Prostate gland (tissue), 2 donors: ENCODE measurements at regions not wholly inside any gene's neighbourhood (a gene's known extent, or its start where the extent isn't known, plus 50 kb on each side); places are given as distances from the start of the nearest gene placed in this dataset.

ENCODE experiments used
- DNase-seq: peaks from one replicate; pipeline ENCODE4 v3.0.0-alpha.2; 2019; ENCODE audit warnings: low spot score
- H3K27ac ChIP-seq, 2 donors: fragments of 200-600 bp; sonication (generic); 2 replicates each; pipeline ENCODE4 v1.5.1; 2017 to 2019
- H3K27me3 ChIP-seq: fragments of 200-600 bp; sonication (generic); replicated peaks from 2 replicates; pipeline ENCODE4 v1.5.1; 2019; ENCODE audit not compliant: insufficient read depth
- H3K36me3 ChIP-seq, 2 donors: fragments of 200-600 bp; sonication (generic); 1 replicate in 1 of 2; 2 replicates in 1 of 2; pipeline versions ENCODE4 v1.5.1 to v1.8.1; 2017 to 2019
- H3K4me1 ChIP-seq: fragments of 200-600 bp; sonication (generic); replicated peaks from 2 replicates; pipeline ENCODE4 v1.5.1; 2019
- H3K4me3 ChIP-seq, 2 donors: fragments of 200-600 bp; sonication (generic); 2 replicates each; pipeline ENCODE4 v1.5.1; 2017 to 2019
- H3K9me3 ChIP-seq: fragments of 200-600 bp; sonication (generic); 2 replicates; pipeline ENCODE4 v1.5.1; 2017
- POLR2A ChIP-seq: fragments of 450-650 bp; IDR thresholded peaks from one replicate; pipeline ENCODE4 v1.6.1; 2016; ENCODE audit warnings: antibody characterized with exemption, mild to moderate bottlenecking
- POLR2AphosphoS5 ChIP-seq: sonication (generic); formaldehyde crosslinking; IDR thresholded peaks from one replicate; pipeline ENCODE4 v1.6.1; 2017; ENCODE audit warnings: antibody characterized with exemption
- WGBS: methylation state at CpG from one replicate; pipeline ENCODE4 v1.1.5; 2018; 5-methylcytosine and 5-hydroxymethylcytosine counted together
- intact Hi-C: fragments of 100-400 bp; cut with DNase I; formaldehyde crosslinking; loops from one replicate; pipeline ENCODE4 v1.14.2; 2022
- TF ChIP-seq, protein P1 (sequence below), 4 experiments: fragments of 200-600 bp in 2 of 4; fragments of 450-650 bp in 2 of 4; sonication (generic) in 2 of 4; IDR thresholded peaks; 1 replicate in 3 of 4; 2 replicates in 1 of 4; pipeline ENCODE4 v1.5.1; 2016 to 2019; ENCODE audit warnings: antibody characterized with exemption in 4 of 4, mild to moderate bottlenecking in 2 of 4, moderate library complexity in 2 of 4

DNA sequence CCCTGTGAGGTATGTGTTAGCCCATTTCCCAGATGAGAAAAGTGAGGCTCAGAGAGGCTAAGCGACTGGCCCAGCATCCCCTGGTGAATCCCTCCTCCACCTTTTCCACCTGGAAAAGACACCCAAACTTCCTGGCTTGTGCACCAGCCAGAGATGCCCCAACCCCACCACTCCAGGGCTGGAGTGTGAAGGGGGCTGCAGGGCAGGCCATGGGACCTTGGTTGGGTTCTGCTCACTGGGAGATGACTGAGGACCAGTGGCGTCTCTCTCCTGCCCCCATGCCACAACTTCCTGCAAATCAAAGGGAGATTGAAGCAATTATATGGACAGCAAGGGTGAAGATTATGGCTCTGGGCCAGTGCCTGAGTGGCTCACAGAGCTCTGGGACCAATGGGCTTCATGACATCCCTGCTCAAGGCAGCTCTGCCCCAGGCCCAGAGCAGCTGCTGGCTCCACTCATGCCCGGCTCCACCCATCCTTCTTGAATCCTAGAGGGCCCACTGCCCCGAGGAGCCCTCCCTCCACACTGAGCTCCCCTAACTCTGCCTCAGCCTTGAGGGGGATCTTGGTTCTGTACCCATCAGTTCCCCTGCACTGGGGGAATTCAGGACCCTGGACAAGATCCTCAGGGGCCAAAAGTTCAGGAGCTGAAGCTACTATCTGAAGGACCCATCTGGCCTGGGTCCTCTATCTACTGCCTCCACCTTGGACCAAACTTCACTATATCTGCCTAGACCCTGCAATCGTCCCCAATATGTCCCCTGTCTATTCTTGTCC lies 416.9 kb downstream of the PTPRU start:
- intact Hi-C loops, result no loop called here
- WGBS, result 55% methylated on average over 5 of the region's 5 CpGs
- H3K27ac ChIP-seq, result no peak overlapping the region
- TF ChIP-seq POLR2A (no peak), POLR2AphosphoS5 (no peak)
- TF ChIP-seq, protein P1, sequence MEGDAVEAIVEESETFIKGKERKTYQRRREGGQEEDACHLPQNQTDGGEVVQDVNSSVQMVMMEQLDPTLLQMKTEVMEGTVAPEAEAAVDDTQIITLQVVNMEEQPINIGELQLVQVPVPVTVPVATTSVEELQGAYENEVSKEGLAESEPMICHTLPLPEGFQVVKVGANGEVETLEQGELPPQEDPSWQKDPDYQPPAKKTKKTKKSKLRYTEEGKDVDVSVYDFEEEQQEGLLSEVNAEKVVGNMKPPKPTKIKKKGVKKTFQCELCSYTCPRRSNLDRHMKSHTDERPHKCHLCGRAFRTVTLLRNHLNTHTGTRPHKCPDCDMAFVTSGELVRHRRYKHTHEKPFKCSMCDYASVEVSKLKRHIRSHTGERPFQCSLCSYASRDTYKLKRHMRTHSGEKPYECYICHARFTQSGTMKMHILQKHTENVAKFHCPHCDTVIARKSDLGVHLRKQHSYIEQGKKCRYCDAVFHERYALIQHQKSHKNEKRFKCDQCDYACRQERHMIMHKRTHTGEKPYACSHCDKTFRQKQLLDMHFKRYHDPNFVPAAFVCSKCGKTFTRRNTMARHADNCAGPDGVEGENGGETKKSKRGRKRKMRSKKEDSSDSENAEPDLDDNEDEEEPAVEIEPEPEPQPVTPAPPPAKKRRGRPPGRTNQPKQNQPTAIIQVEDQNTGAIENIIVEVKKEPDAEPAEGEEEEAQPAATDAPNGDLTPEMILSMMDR (IDR thresholded peaks at IDR 0.05), result no peak
- no peaks in the 10 kb centered on the region for H3K9me3 ChIP-seq
- H3K4me3 ChIP-seq, result no peak overlapping the region
- no peak for DNase-seq
- peaks cover 3% of the 10 kb centered on the region for H3K27me3 ChIP-seq
- H3K36me3 ChIP-seq, result no peaks in the 10 kb centered on the region
- no peaks in the 10 kb centered on the region for H3K4me1 ChIP-seq

DNA sequence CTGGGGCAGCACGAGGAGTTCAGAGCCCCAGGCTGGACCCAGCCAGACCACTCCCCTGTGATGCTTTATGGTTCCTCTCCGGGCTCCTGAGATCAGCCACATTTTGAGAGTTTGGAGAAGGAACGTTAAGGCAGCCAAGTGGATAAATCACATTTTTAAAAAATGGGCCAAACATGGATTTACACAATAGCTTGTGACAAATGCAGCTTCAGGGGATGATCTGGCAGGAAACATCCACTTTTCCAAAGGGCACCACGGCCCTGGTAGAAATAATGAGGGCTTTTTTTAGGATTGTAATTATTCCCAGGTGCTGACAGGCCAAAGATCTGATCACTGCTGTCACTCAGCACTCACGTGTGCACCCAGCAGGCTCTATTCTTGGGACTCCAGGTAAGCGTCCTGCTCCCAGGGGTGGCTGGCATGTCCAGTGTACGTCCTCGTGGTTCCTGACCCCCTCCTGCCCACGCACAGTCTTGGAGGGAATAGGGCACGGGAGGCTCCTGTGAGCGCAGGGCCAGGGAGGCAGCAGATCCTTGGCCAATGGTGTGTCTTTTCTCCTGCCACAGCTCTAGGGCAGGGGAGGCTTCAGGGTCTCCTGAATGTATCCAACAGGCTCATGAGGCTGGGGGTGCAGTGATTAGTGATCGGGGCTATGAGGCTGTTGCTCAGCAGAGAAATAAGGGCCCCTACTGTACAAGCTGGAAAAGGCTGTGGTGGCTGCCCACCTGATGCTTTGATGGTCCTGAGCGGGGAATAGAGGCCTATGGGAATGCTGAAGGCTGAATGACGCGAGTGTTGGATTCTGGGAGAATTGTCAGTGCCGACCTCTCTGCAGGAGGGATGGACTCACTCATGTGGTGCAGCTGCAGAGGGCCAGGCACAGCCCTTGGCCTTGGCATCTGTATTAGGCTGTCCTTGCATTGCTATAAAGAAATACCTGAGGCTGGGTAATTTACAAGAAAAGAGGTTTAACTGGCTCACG lies 415.7 kb downstream of the PTPRU start:
- Histone ChIP-seq H3K4me3 (no peak overlapping the region), H3K36me3 (no peaks in the 10 kb centered on the region), H3K27ac (no peak overlapping the region), H3K27me3 (peaks cover 6% of the 10 kb centered on the region), H3K4me1 (no peaks in the 10 kb centered on the region), H3K9me3 (no peaks in the 10 kb centered on the region)
- no peak for DNase-seq
- 68% methylated on average over 17 of the region's 17 CpGs for WGBS
- intact Hi-C loops, result no loop called here
- TF ChIP-seq, protein P1 (IDR thresholded peaks at IDR 0.05), result no peak
- TF ChIP-seq POLR2AphosphoS5, result no peak
- TF ChIP-seq POLR2A, result no peak

DNA sequence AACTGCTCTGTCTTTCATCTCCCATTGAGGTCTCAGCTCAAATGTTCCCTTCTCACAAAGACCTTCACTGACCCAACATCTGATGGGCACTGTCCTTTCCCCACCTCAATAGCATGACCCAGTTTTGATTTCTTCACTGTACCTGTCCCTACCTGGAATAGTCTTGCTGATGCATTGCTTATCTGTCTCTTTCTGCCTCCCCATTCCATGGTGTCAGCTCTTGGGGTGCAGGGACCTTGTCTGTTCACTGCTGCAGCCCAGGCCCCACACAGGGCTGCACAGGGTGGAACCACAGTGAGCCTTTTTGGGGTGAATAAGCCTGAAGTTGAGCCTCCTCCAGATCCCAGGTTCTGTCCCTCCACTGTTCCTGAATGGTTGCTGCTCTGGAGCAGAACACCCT lies 414.9 kb downstream of the PTPRU start:
- no peak overlapping the region for H3K27ac ChIP-seq
- H3K9me3 ChIP-seq, result no peaks in the 10 kb centered on the region
- H3K4me1 ChIP-seq, result no peaks in the 10 kb centered on the region
- no peaks in the 10 kb centered on the region for H3K36me3 ChIP-seq
- no peak overlapping the region for H3K4me3 ChIP-seq
- DNase-seq, result no peak
- peaks cover 6% of the 10 kb centered on the region for H3K27me3 ChIP-seq
- TF ChIP-seq, protein P1 (IDR thresholded peaks at IDR 0.05), result no peak
- no peak for TF ChIP-seq POLR2A
- no peak for TF ChIP-seq POLR2AphosphoS5
- intact Hi-C loops, result no loop called here

DNA sequence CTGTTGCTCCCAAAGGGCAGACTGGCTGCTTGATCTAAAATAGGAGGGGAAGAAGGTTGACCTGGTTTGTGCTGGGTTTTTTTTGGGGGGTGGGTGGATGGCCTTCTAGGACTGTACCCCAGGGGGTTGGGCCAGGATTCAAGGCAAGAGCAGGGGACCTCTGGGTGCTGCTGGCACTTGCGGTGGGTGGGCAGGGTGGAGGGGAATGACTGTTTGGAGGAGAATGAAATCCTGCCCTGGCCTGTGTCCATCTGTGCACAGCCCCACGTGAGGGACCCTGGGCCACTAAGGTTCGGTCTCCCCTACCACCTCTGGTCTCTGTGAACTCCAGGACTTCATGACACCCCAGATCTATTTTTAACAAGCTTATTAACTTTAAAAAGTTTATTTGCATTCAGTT lies 414.2 kb downstream of the PTPRU start:
- H3K27ac ChIP-seq, result no peak overlapping the region
- no peak overlapping the region for H3K4me3 ChIP-seq
- 85% methylated on average over 3 of the region's 3 CpGs for WGBS
- H3K9me3 ChIP-seq, result no peaks in the 10 kb centered on the region
- H3K27me3 ChIP-seq, result peaks cover 6% of the 10 kb centered on the region
- no peaks in the 10 kb centered on the region for H3K36me3 ChIP-seq
- H3K4me1 ChIP-seq, result no peaks in the 10 kb centered on the region
- no peak for DNase-seq
- TF ChIP-seq POLR2A (no peak), POLR2AphosphoS5 (no peak)
- TF ChIP-seq, protein P1 (IDR thresholded peaks at IDR 0.05), result no peak
- intact Hi-C loops, result no loop called here
